CD14-positive monocyte (primary cell): ENCODE measurements at regions not wholly inside any gene's neighbourhood (a gene's known extent, or its start where the extent isn't known, plus 50 kb on each side); places are given as distances from the start of the nearest gene placed in this dataset.
A peak's percentile ranks its signal among the peaks of the same experiment; 100 is the strongest.

Experiments
- DNase-seq, 3 donors: peaks; one replicate each; pipeline ENCODE4 v3.0.0-alpha.2; 2011 to 2022
- H2AFZ ChIP-seq: 2 replicates; pipeline ENCODE4 v1.6.0; 2012; ENCODE audit warnings: mild to moderate bottlenecking, low read depth, low read length, inconsistent platforms; ENCODE audit not compliant: insufficient read depth, poor library complexity, severe bottlenecking
- H3K27ac ChIP-seq, 2 donors: 1 replicate in 1 of 2; 2 replicates in 1 of 2; pipeline ENCODE4 v1.5.1; 2012 to 2013; ENCODE audit warnings: low read length in 2 of 2, control low read depth in 1 of 2, inconsistent platforms in 1 of 2, low read depth in 1 of 2, mild to moderate bottlenecking in 1 of 2
- H3K27me3 ChIP-seq, 2 donors: one replicate each; pipeline versions ENCODE4 v1.6.0 to v1.6.1; 2011 to 2013; ENCODE audit warnings: low read length in 2 of 2; ENCODE audit not compliant: control insufficient read depth in 2 of 2, insufficient read depth in 2 of 2
- H3K36me3 ChIP-seq, 2 donors: replicated peaks in 1 of 2; 1 replicate in 1 of 2; 2 replicates in 1 of 2; pipeline versions ENCODE4 v1.5.1 to v1.6.1; 2012 to 2013; ENCODE audit warnings: low read length in 2 of 2, control low read depth in 1 of 2, inconsistent platforms in 1 of 2, mild to moderate bottlenecking in 1 of 2; ENCODE audit not compliant: insufficient read depth in 2 of 2, control insufficient read depth in 1 of 2
- H3K4me1 ChIP-seq, 2 donors: 1 replicate in 1 of 2; 2 replicates in 1 of 2; pipeline versions ENCODE4 v1.5.1 to v1.6.1; 2012 to 2013; ENCODE audit warnings: low read length in 2 of 2, control low read depth in 1 of 2, inconsistent platforms in 1 of 2, mild to moderate bottlenecking in 1 of 2, moderate library complexity in 1 of 2; ENCODE audit not compliant: insufficient read depth in 2 of 2, control insufficient read depth in 1 of 2
- H3K4me2 ChIP-seq: replicated peaks from 2 replicates; pipeline ENCODE3; 2012; ENCODE audit warnings: low read length, moderate library complexity, mild to moderate bottlenecking; ENCODE audit not compliant: poor library complexity, severe bottlenecking; ENCODE audit errors: extremely low read depth
- H3K4me3 ChIP-seq, 3 experiments: fragments of 200-600 bp in 1 of 3; sonication (generic) in 1 of 3; replicated peaks in 1 of 3; 1 replicate in 2 of 3; 2 replicates in 1 of 3; pipeline ENCODE4 v1.5.1; 2011 to 2013; ENCODE audit warnings: low read length in 3 of 3, mild to moderate bottlenecking in 3 of 3, control low read depth in 2 of 3, low read depth in 2 of 3, inconsistent platforms in 1 of 3, moderate library complexity in 1 of 3
- H3K79me2 ChIP-seq: 2 replicates; pipeline ENCODE4 v1.6.0; 2012; ENCODE audit warnings: mild to moderate bottlenecking, control low read depth, inconsistent platforms, low read length, moderate library complexity; ENCODE audit not compliant: insufficient read depth
- H3K9ac ChIP-seq: 2 replicates; pipeline ENCODE4 v1.6.0; 2017; ENCODE audit warnings: low read length, mild to moderate bottlenecking; ENCODE audit not compliant: insufficient read depth, poor library complexity, severe bottlenecking
- H3K9me3 ChIP-seq, 2 donors: replicated peaks in 1 of 2; 1 replicate in 1 of 2; 2 replicates in 1 of 2; pipeline versions ENCODE4 v1.5.1 to v1.6.1; 2012 to 2013; ENCODE audit warnings: low read length in 2 of 2, control low read depth in 1 of 2; ENCODE audit not compliant: control insufficient read depth in 1 of 2, insufficient read depth in 1 of 2
- H4K20me1 ChIP-seq: 2 replicates; pipeline ENCODE4 v1.6.0; 2012; ENCODE audit warnings: mild to moderate bottlenecking, low read length, control low read depth, moderate library complexity; ENCODE audit not compliant: insufficient read depth
- H3K27ac Mint-ChIP-seq, 7 donors: one replicate each; pipeline ENCODE4 v1.8.0; 2020; ENCODE audit warnings: mild to moderate bottlenecking in 7 of 7, mixed read lengths in 7 of 7, moderate library complexity in 6 of 7, inconsistent platforms in 2 of 7
- H3K27me3 Mint-ChIP-seq, 3 donors: one replicate each; pipeline ENCODE4 v1.8.0; 2021 to 2022; ENCODE audit warnings: low read depth in 3 of 3, mild to moderate bottlenecking in 3 of 3, mixed read lengths in 3 of 3, moderate library complexity in 3 of 3, inconsistent platforms in 1 of 3
- H3K36me3 Mint-ChIP-seq, 2 donors: one replicate each; pipeline ENCODE4 v1.8.0; 2020; ENCODE audit warnings: mixed read lengths in 2 of 2, inconsistent platforms in 1 of 2, mild to moderate bottlenecking in 1 of 2
- H3K4me1 Mint-ChIP-seq: one replicate; pipeline ENCODE4 v1.8.0; 2020; ENCODE audit warnings: mild to moderate bottlenecking, mixed read lengths
- H3K4me3 Mint-ChIP-seq, 2 donors: one replicate each; pipeline ENCODE4 v1.8.0; 2020; ENCODE audit warnings: mild to moderate bottlenecking in 2 of 2, mixed read lengths in 2 of 2, moderate library complexity in 1 of 2
- H3K9me3 Mint-ChIP-seq, 7 donors: one replicate each; pipeline ENCODE4 v1.8.0; 2020 to 2022; ENCODE audit warnings: mixed read lengths in 7 of 7, mild to moderate bottlenecking in 6 of 7, moderate library complexity in 6 of 7, inconsistent platforms in 2 of 7
- WGBS: methylation state at CpG from one replicate; pipeline ENCODE4 v1.1.5; 2013; ENCODE audit warnings: missing lambda C conversion rate; ENCODE audit not compliant: insufficient coverage; 5-methylcytosine and 5-hydroxymethylcytosine counted together
- intact Hi-C, 2 donors: fragments of 100-400 bp; cut with micrococcal nuclease; formaldehyde crosslinking; loops; one replicate each; pipeline versions ENCODE4 v1.15.0 to v1.15.1; 2023
- TF ChIP-seq, protein P1 (sequence below): fragments of 200-600 bp; IDR thresholded peaks from one replicate; pipeline ENCODE4 v1.8.0; 2022; ENCODE audit warnings: antibody characterized with exemption, mild to moderate bottlenecking

- Histone ChIP-seq H3K9me3 (no peaks in the 10 kb centered on the region), H2AFZ (no peak overlapping the region), H3K4me1 (peaks cover 2 to 3% of the 10 kb centered on the region in 2 donors), H3K27ac (no peak overlapping the region), H3K36me3 (no peaks in the 10 kb centered on the region), H3K27me3 (peaks cover 0 to 3% of the 10 kb centered on the region in 2 donors), H3K79me2 (no peaks in the 10 kb centered on the region), H3K4me2 (no peak overlapping the region), H3K9ac (no peak overlapping the region), H4K20me1 (no peaks in the 10 kb centered on the region), H3K4me3 (no peak overlapping the region)
- no peak overlapping the region for H3K4me3 Mint-ChIP-seq
- no CpG with 5 or more reads among the region's 3 CpGs for WGBS
- DNase-seq: no peak
- H3K36me3 Mint-ChIP-seq: no peaks in the 10 kb centered on the region
- TF ChIP-seq, protein P1, sequence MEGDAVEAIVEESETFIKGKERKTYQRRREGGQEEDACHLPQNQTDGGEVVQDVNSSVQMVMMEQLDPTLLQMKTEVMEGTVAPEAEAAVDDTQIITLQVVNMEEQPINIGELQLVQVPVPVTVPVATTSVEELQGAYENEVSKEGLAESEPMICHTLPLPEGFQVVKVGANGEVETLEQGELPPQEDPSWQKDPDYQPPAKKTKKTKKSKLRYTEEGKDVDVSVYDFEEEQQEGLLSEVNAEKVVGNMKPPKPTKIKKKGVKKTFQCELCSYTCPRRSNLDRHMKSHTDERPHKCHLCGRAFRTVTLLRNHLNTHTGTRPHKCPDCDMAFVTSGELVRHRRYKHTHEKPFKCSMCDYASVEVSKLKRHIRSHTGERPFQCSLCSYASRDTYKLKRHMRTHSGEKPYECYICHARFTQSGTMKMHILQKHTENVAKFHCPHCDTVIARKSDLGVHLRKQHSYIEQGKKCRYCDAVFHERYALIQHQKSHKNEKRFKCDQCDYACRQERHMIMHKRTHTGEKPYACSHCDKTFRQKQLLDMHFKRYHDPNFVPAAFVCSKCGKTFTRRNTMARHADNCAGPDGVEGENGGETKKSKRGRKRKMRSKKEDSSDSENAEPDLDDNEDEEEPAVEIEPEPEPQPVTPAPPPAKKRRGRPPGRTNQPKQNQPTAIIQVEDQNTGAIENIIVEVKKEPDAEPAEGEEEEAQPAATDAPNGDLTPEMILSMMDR: no peak
- peaks cover 12% of the 10 kb centered on the region for H3K4me1 Mint-ChIP-seq
- H3K27me3 Mint-ChIP-seq: peaks cover 22 to 38% (median 24%) of the 10 kb centered on the region in 3 donors
- H3K27ac Mint-ChIP-seq: peak overlapping the region in 1 of 7 donors; percentile 14
- intact Hi-C loops: no loop called here
- no peaks in the 10 kb centered on the region for H3K9me3 Mint-ChIP-seq
Observed at GRCh38 chr6:163738304-163738703, 323.8 kb downstream of the QKI start.

- intact Hi-C loops: no loop called here
- Mint-ChIP-seq H3K4me3 (no peak overlapping the region), H3K9me3 (no peaks in the 10 kb centered on the region), H3K4me1 (peaks cover 24% of the 10 kb centered on the region), H3K27me3 (peaks cover 16 to 30% (median 27%) of the 10 kb centered on the region in 3 donors), H3K36me3 (no peaks in the 10 kb centered on the region), H3K27ac (peak overlapping the region in 1 of 7 donors; percentile 46)
- WGBS: 97% methylated on average over 3 of the region's 5 CpGs
- no peak overlapping the region for H3K4me2 ChIP-seq
- H2AFZ ChIP-seq: no peak overlapping the region
- no peaks in the 10 kb centered on the region for H3K9me3 ChIP-seq
- peaks cover 4 to 7% of the 10 kb centered on the region in 2 donors for H3K4me1 ChIP-seq
- no peak overlapping the region for H3K9ac ChIP-seq
- no peaks in the 10 kb centered on the region for H3K79me2 ChIP-seq
- no peak overlapping the region for H3K27ac ChIP-seq
- no peaks in the 10 kb centered on the region for H3K36me3 ChIP-seq
- H3K27me3 ChIP-seq: peaks cover 0 to 3% of the 10 kb centered on the region in 2 donors
- no peaks in the 10 kb centered on the region for H4K20me1 ChIP-seq
- no peak for DNase-seq
- TF ChIP-seq, protein P1: no peak
- no peak overlapping the region for H3K4me3 ChIP-seq
Observed at GRCh38 chr6:163735076-163735475, 320.6 kb downstream of the QKI start.
